Panc1 (cell line): ENCODE measurements at regions not wholly inside any gene's neighbourhood (a gene's known extent, or its start where the extent isn't known, plus 50 kb on each side); places are given as distances from the start of the nearest gene placed in this dataset.

Experiments
- CTCF ChIP-seq: fragments of 450-650 bp; IDR thresholded peaks from 2 replicates; pipeline ENCODE4 v1.5.1; 2017; ENCODE audit warnings: mild to moderate bottlenecking
- POLR2AphosphoS5 ChIP-seq: IDR thresholded peaks from 2 replicates; pipeline ENCODE4 v1.6.1; 2012; ENCODE audit warnings: mild to moderate bottlenecking, low read depth, low read length, moderate library complexity
- REST ChIP-seq, 2 experiments: IDR thresholded peaks; 2 replicates each; pipeline ENCODE4 v1.6.1; 2011 to 2012; ENCODE audit warnings: low read depth in 2 of 2, control low read depth in 1 of 2, low read length in 1 of 2, mild to moderate bottlenecking in 1 of 2, moderate library complexity in 1 of 2; ENCODE audit not compliant: insufficient read depth in 1 of 2
- SIN3A ChIP-seq: IDR thresholded peaks from 2 replicates; pipeline ENCODE4 v1.6.1; 2012; ENCODE audit warnings: low read depth, mild to moderate bottlenecking, low read length, moderate library complexity, borderline replicate concordance; ENCODE audit not compliant: insufficient read depth
- TCF7L2 ChIP-seq: IDR thresholded peaks from 2 replicates; pipeline ENCODE4 v1.6.1; 2011; ENCODE audit warnings: mild to moderate bottlenecking, low read depth, low read length, inconsistent platforms

GRCh38 chr9:78462611-78463010, 165.7 kb downstream of the PSAT1 start:
- TF ChIP-seq CTCF (no peak), POLR2AphosphoS5 (no peak), SIN3A (no peak), REST (IDR thresholded peaks at IDR 0.05; ENCODE audit: insufficient read depth in 1 of 2, low read depth in 2 of 2, low read length in 1 of 2) (no peak), TCF7L2 (no peak)
